ENCODE measurements at regions not wholly inside any gene's neighbourhood (a gene's known extent, or its start where the extent isn't known, plus 50 kb on each side); places are given as distances from the start of the nearest gene placed in this dataset.

DNA sequence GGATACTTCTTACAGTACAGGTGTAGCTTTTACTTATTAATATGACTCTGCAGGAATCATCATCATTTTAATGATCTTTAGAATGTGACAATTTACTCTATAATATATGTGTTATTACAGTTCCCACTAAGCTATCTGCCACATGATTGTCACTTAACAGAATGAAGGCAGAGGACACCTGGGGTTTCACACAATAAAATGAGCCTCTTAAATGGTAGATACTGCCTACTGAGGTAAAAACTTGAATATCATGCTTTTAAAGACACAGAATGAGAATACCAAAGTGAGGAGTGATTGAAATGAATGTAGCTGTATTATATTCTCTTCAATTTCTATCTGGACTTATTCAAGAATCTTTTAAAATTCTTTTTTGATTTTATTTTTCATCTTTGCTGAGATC is 1255.3 kb upstream of the LRRN3 start:
- TF ChIP-seq, protein P1, sequence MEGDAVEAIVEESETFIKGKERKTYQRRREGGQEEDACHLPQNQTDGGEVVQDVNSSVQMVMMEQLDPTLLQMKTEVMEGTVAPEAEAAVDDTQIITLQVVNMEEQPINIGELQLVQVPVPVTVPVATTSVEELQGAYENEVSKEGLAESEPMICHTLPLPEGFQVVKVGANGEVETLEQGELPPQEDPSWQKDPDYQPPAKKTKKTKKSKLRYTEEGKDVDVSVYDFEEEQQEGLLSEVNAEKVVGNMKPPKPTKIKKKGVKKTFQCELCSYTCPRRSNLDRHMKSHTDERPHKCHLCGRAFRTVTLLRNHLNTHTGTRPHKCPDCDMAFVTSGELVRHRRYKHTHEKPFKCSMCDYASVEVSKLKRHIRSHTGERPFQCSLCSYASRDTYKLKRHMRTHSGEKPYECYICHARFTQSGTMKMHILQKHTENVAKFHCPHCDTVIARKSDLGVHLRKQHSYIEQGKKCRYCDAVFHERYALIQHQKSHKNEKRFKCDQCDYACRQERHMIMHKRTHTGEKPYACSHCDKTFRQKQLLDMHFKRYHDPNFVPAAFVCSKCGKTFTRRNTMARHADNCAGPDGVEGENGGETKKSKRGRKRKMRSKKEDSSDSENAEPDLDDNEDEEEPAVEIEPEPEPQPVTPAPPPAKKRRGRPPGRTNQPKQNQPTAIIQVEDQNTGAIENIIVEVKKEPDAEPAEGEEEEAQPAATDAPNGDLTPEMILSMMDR (IDR thresholded peaks at IDR 0.05; ENCODE audit: insufficient read depth, low read length): no peak
- TF ChIP-seq GABPA (IDR thresholded peaks at IDR 0.05; ENCODE audit: low read depth): no peak

All from HL-60 (cell line).